ENCODE measurements at regions not wholly inside any gene's neighbourhood (a gene's known extent, or its start where the extent isn't known, plus 50 kb on each side); places are given as distances from the start of the nearest gene placed in this dataset.
A peak's percentile ranks its signal among the peaks of the same experiment; 100 is the strongest.

DNA sequence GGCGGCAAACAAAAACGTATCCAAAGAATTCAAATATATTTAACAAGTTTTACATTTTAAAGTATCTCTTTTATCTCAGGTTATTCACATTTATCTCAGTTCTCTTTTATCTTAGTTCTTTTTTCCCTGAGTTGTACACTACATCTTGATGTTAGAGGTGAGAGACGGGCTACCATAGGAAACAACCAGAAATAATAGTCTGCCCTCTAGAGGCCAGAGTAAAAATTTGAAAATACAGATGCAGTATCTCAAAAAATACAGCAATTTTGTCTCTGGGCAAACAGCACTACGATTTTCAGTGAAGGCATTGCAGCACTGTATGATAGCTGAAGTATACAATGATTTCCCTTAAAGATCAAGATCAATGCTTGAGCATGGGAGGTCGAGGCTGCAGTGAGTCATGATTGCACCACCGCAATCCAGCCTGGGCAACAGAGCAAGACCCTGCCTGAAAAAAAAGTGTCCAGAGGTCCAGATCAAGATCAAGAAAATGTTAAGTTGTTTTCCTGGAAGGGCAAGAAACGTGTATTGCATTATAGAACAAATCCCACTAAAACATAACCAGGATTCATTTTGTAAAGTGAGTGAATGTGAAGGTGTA lies 82.6 kb upstream of the ATP11B start:
- TF ChIP-seq, protein P1, sequence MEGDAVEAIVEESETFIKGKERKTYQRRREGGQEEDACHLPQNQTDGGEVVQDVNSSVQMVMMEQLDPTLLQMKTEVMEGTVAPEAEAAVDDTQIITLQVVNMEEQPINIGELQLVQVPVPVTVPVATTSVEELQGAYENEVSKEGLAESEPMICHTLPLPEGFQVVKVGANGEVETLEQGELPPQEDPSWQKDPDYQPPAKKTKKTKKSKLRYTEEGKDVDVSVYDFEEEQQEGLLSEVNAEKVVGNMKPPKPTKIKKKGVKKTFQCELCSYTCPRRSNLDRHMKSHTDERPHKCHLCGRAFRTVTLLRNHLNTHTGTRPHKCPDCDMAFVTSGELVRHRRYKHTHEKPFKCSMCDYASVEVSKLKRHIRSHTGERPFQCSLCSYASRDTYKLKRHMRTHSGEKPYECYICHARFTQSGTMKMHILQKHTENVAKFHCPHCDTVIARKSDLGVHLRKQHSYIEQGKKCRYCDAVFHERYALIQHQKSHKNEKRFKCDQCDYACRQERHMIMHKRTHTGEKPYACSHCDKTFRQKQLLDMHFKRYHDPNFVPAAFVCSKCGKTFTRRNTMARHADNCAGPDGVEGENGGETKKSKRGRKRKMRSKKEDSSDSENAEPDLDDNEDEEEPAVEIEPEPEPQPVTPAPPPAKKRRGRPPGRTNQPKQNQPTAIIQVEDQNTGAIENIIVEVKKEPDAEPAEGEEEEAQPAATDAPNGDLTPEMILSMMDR (conservative IDR thresholded peaks at IDR 0.05), result peak; percentile 93
- TF ChIP-seq EZH2 (IDR thresholded peaks at IDR 0.05; ENCODE audit: low read depth), result no peak

All from PC-9 (cell line).